ENCODE measurements at regions not wholly inside any gene's neighbourhood (a gene's known extent, or its start where the extent isn't known, plus 50 kb on each side); places are given as distances from the start of the nearest gene placed in this dataset.

DNA sequence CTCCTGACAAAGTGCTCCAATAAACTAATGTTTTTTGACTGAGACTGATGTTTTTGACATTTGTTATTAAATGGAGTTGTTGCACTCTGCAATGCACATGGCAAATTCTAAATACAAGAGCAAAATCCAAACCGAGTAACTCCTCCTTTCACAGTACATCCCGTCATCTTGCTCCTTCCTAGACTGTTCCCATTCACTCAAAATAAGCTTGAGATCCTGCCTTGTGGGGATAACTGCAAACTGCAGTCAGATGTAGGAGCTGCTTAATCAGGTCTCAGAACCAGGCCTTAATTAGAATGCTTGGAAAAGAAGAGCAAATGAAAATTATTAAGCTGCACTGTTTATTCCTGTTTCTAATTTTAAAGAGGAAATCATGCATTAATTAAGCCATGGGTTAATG is 134.8 kb upstream of the SPRY2 start:
- Histone ChIP-seq H3K9me3 (no peaks in the 10 kb centered on the region), H3K27ac (no peak overlapping the region), H3K27me3 (no peaks in the 10 kb centered on the region), H3K4me1 (peaks cover 0 to 1% (median 0%) of the 10 kb centered on the region in 4 donors), H3K4me3 (no peak overlapping the region), H3K36me3 (no peaks in the 10 kb centered on the region)
- intact Hi-C loops (cut with DNase I), result no loop called here
- no peak for TF ChIP-seq EP300 (IDR thresholded peaks at IDR 0.05)
- TF ChIP-seq, protein P1, sequence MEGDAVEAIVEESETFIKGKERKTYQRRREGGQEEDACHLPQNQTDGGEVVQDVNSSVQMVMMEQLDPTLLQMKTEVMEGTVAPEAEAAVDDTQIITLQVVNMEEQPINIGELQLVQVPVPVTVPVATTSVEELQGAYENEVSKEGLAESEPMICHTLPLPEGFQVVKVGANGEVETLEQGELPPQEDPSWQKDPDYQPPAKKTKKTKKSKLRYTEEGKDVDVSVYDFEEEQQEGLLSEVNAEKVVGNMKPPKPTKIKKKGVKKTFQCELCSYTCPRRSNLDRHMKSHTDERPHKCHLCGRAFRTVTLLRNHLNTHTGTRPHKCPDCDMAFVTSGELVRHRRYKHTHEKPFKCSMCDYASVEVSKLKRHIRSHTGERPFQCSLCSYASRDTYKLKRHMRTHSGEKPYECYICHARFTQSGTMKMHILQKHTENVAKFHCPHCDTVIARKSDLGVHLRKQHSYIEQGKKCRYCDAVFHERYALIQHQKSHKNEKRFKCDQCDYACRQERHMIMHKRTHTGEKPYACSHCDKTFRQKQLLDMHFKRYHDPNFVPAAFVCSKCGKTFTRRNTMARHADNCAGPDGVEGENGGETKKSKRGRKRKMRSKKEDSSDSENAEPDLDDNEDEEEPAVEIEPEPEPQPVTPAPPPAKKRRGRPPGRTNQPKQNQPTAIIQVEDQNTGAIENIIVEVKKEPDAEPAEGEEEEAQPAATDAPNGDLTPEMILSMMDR (IDR thresholded peaks at IDR 0.05), result no peak
- WGBS, 2 donors, result 93 to 94% methylated on average over 2 of the region's 2 CpGs
- DNase-seq, result no peak

DNA sequence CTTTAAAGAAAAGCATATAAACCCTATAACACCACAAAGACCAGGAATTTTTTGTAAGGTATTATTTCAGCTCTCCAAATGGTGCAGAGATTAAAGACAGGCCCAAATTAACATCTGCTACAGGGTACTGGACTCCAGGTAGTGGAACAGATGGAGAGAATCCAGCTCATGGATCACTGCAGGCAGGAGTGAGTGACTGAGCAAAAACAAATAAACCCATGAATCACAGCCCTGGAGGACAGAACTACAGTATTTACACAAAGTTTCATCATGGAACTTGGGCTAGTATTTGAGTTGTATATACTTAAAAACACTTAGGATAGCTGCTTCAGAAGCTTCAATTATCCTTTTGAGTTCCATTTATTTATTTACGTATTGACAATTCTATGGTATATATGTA is 132.8 kb upstream of the SPRY2 start:
- WGBS, 2 donors, result 95 to 98% methylated on average over 1 of the region's 1 CpG
- H3K9me3 ChIP-seq, result no peaks in the 10 kb centered on the region
- TF ChIP-seq POLR2A (IDR thresholded peaks at IDR 0.05) (no peak), EP300 (IDR thresholded peaks at IDR 0.05) (no peak), POLR2AphosphoS5 (IDR thresholded peaks at IDR 0.05) (no peak)
- TF ChIP-seq, protein P1 (IDR thresholded peaks at IDR 0.05), result no peak
- H3K4me3 ChIP-seq, result no peak overlapping the region
- peaks cover 2 to 15% (median 9%) of the 10 kb centered on the region in 4 donors for H3K4me1 ChIP-seq
- H3K27ac ChIP-seq, result no peak overlapping the region
- no peaks in the 10 kb centered on the region for H3K27me3 ChIP-seq
- intact Hi-C loops (cut with DNase I), result no loop called here
- no peaks in the 10 kb centered on the region for H3K36me3 ChIP-seq
- DNase-seq, result no peak

DNA sequence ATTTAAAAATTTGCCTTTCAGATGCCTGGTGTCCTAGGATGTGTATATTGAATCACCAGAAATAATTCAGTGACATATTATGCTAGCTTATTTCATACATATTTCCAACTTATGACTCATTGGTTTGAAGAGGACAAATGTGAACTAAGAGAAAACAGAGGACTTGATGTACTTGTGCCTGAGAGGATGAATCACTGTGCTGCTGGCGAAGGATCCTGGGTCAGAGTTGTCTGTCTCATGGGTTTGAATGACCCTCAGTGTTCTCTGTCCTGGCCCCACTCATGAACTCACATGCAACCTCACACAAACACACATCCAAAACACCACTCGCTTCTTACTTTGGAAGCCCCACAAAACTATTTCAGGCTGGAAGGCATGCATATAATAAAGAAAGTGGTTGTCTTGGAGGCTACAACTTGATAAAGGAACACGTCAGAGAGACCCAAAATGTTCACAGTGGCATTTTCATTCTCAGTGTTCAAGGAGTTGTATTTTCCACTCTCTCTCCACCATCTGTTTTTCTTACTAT is 129.0 kb upstream of the SPRY2 start:
- Histone ChIP-seq H3K9me3 (no peaks in the 10 kb centered on the region), H3K4me3 (no peak overlapping the region), H3K4me1 (peaks cover 2 to 15% (median 10%) of the 10 kb centered on the region in 4 donors), H3K36me3 (no peaks in the 10 kb centered on the region), H3K27me3 (no peaks in the 10 kb centered on the region), H3K27ac (peak overlapping the region; percentile 58 to 84 (median 75))
- peak; percentile 96 for DNase-seq
- intact Hi-C loops (cut with DNase I), result loop anchor here (2.0 kb wide), 1 partner anchor 129 kb away; the partner anchor contains the start of gene SPRY2
- 70 to 74% methylated on average over 3 of the region's 3 CpGs for WGBS, 2 donors
- TF ChIP-seq POLR2A (IDR thresholded peaks at IDR 0.05) (no peak), EP300 (IDR thresholded peaks at IDR 0.05) (peak; percentile 62 to 90 (median 70)), POLR2AphosphoS5 (IDR thresholded peaks at IDR 0.05) (peak; percentile 71 to 82 (median 74))
- TF ChIP-seq, protein P1 (IDR thresholded peaks at IDR 0.05), result no peak

DNA sequence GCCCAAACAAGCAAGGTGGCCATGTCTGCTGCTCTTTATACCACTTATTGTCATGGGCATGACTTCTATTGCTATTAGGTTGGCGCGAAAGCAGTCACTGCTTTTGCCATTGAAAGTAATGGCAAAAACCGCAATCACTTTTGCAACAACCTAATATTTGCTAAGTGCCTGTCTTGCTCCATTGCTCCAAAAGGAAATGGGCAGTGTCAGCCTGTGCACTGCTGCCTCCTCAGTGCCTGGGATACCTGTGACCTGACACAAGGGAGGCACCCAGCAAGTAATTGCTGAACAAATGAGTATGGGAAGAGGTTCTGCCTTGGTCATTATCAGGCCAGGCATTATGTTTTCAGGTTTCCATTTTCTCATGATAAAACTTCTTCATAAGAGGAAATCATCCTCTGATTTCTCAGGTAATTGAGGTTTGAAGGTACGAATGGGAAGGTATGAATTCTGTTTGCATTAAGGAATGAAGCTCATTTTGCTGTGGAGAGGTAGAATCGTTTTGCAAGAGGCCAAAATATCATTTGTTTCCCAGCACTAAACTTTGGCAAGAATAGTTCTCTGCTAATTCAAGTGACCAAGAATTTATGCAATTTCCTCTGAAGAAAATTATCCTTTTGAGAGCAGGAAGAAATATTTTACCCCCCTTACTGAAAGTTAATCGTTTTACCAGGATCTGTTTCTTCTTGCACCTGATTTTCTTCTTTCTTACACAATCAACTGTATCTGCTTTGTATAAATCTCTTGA is 128.4 kb upstream of the SPRY2 start:
- no peaks in the 10 kb centered on the region for H3K9me3 ChIP-seq
- TF ChIP-seq EP300 (IDR thresholded peaks at IDR 0.05), result no peak
- no peak for TF ChIP-seq POLR2A (IDR thresholded peaks at IDR 0.05)
- TF ChIP-seq POLR2AphosphoS5 (IDR thresholded peaks at IDR 0.05), result no peak
- TF ChIP-seq, protein P1 (IDR thresholded peaks at IDR 0.05), result no peak
- no peak for DNase-seq
- H3K4me1 ChIP-seq, result peaks cover 2 to 15% (median 10%) of the 10 kb centered on the region in 4 donors
- no peaks in the 10 kb centered on the region for H3K27me3 ChIP-seq
- H3K27ac ChIP-seq, result peak overlapping the region; percentile 58 to 84 (median 75)
- no peaks in the 10 kb centered on the region for H3K36me3 ChIP-seq
- no peak overlapping the region for H3K4me3 ChIP-seq
- intact Hi-C loops (cut with DNase I), result no loop called here
- WGBS, 2 donors, result 78 to 83% methylated on average over 6 of the region's 6 CpGs

Data from sigmoid colon (tissue), 6 donors.